Upper lobe of right lung (tissue), 1 donor: ENCODE measurements at regions not wholly inside any gene's neighbourhood (a gene's known extent, or its start where the extent isn't known, plus 50 kb on each side); places are given as distances from the start of the nearest gene placed in this dataset.

Source experiments
- ATAC-seq: fragments of 200-7000 bp; cut with Tn5 transposase; one replicate; pipeline ENCODE4 v1.9.1; 2020; ENCODE audit warnings: mild to moderate bottlenecking, moderate library complexity
- DNase-seq: peaks from one replicate; pipeline ENCODE4 v3.0.0-alpha.2; 2020
- H3K27ac ChIP-seq: fragments of 200-600 bp; one replicate; pipeline ENCODE4 v1.8.0; 2022
- H3K27me3 ChIP-seq: fragments of 200-600 bp; one replicate; pipeline ENCODE4 v1.8.0; 2022; ENCODE audit warnings: mild to moderate bottlenecking
- H3K36me3 ChIP-seq: fragments of 200-600 bp; one replicate; pipeline ENCODE4 v1.8.0; 2022
- H3K4me1 ChIP-seq: fragments of 200-600 bp; one replicate; pipeline ENCODE4 v1.8.0; 2022
- H3K4me3 ChIP-seq: fragments of 200-600 bp; one replicate; pipeline ENCODE4 v1.8.0; 2022; ENCODE audit warnings: mild to moderate bottlenecking
- H3K9me3 ChIP-seq: fragments of 200-600 bp; one replicate; pipeline ENCODE4 v1.8.0; 2022
- CTCF ChIP-seq: fragments of 200-600 bp; IDR thresholded peaks from one replicate; pipeline ENCODE4 v1.8.0; 2022; ENCODE audit warnings: antibody characterized with exemption
- intact Hi-C: fragments of 100-400 bp; cut with DNase I; formaldehyde crosslinking; loops from one replicate; pipeline ENCODE4 v1.11.0; 2022
- donor health status: DM: no; HTN: yes; CAD: no; lungs with severe emphysema.

- no peak for DNase-seq
- intact Hi-C loops: no loop called here
These were observed 55.3 kb upstream of the P2RY1 start for GRCh38 chr3:152779653-152780052.

DNA sequence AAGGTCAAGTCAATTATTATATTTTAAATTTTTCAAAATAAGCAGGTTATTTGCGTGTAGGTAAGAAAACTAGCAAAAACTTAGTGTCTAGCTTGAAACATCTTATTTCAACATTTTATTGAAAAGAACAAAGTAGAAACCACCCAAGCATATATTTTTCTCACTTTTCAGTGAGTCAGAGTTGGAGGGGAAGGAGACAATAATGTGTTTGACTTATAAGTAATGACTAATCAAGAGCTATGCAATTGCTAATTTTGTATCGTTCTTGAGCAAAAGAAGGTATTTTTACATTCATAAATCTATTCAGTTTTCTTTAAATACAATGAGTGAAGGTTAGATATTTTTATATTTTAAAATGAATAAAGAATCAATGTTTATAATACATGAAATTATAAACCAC lies 54.4 kb upstream of the P2RY1 start:
- no peaks in the 10 kb centered on the region for H3K9me3 ChIP-seq
- H3K36me3 ChIP-seq: no peaks in the 10 kb centered on the region
- intact Hi-C loops: no loop called here
- no peaks in the 10 kb centered on the region for H3K27me3 ChIP-seq
- TF ChIP-seq CTCF: no peak
- no peak overlapping the region for H3K4me3 ChIP-seq
- ATAC-seq (no peak), DNase-seq (no peak)
- no peaks in the 10 kb centered on the region for H3K4me1 ChIP-seq
- H3K27ac ChIP-seq: no peak overlapping the region

More at GRCh38 chr3:152779653-152780052, 55.3 kb upstream of the P2RY1 start:
- no peaks in the 10 kb centered on the region for H3K27me3 ChIP-seq
- no peak overlapping the region for H3K4me3 ChIP-seq
- no peaks in the 10 kb centered on the region for H3K36me3 ChIP-seq
- H3K4me1 ChIP-seq: no peaks in the 10 kb centered on the region
- H3K9me3 ChIP-seq: no peaks in the 10 kb centered on the region
- ATAC-seq: no peak
- H3K27ac ChIP-seq: no peak overlapping the region
- TF ChIP-seq CTCF: no peak

GRCh38 chr3:152785051-152785450 lies 49.9 kb upstream of the P2RY1 start:
- intact Hi-C loops: no loop called here
- ATAC-seq: no peak
- DNase-seq: no peak
- H3K27ac ChIP-seq: no peak overlapping the region
- H3K4me1 ChIP-seq: no peaks in the 10 kb centered on the region
- H3K27me3 ChIP-seq: no peaks in the 10 kb centered on the region
- H3K36me3 ChIP-seq: no peaks in the 10 kb centered on the region
- no peaks in the 10 kb centered on the region for H3K9me3 ChIP-seq
- no peak overlapping the region for H3K4me3 ChIP-seq
- no peak for TF ChIP-seq CTCF
